ENCODE measurements at regions not wholly inside any gene's neighbourhood (a gene's known extent, or its start where the extent isn't known, plus 50 kb on each side); places are given as distances from the start of the nearest gene placed in this dataset.
"Not testable (repeated sequence)": the region's sequence is repeated elsewhere in the genome, so short reads cannot be mapped to it uniquely, and the experiment has no call there.

DNA sequence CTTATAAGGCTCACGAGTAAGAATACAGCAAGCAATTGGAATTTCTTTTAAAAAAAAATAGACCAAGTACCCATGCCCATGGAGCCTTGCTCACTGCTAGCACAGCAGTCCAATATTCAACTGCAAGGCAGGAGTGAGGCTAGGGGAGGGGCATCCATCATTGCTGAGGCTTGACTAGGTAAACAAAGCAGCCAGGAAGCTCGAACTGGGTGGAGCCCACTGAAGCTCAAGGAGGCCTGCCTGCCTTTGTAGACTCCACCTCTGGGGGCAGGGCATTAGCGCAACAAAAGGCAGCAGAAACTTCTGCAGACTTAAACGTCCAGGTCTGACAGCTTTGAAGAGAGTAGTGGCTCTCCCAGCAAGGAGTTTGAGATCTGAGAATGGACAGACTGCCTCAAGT is 84.0 kb upstream of the STEAP1 start:
- not testable (repeated sequence) for DNase-seq (ENCODE audit: low spot score)

DNA sequence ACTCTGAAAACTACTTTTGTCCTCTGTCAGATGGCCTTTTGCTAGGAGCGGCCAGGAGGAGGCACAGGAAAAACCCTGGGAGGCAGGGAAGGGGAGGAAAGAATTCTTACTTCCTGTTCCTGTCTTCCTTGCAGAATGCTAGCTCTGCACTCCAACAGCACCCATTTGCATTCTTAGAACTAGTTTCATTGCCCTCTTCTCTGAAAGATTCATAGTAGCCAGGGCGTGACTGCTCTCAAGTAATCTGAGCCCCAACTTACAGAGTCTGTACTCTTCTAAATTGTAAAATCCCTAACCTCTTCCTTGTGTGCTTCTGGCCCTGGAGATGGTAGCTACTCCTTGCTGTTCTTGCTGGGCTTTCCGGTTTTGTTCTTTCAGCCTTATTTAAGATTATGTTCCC is 75.3 kb upstream of the STEAP1 start:
- no peak for DNase-seq (ENCODE audit: low spot score)

DNA sequence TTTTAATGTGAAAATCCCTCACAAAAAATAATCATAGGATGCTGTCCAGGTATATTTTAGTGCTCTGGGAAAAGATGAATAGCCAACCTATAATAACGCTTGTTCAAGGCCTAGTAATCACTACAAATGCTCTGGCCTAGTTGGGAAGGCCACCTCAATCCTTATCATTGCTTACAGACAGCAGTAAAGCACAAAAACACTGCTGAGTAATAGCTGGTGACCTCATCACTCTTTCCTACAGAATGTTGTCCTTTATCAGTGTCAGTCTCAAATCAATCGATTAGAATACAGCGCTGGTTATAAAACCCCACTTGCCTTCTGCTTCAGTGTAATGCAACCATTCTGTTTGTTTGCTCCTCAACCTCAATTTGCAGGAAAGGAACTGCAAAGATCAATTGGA is 72.6 kb upstream of the STEAP1 start:
- no peak for DNase-seq (ENCODE audit: low spot score)

DNA sequence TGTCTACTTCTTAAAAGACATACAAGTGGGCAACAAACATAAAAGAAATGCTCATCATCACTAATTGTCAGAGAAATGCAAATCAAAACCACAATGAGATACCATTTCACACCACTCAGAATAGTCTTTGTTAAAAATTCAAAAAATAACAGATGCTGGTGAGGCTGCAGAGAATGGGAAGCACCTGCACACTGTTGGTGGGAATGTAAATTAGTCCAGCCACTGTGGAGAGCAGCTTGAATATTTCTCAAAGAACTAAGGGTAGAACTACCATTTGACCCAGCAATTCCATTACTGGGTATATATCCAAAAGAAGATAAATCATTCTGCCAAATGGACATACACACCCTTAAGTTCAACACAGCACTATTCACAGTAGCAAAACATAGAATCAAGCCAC is 61.8 kb upstream of the STEAP1 start:
- DNase-seq (ENCODE audit: low spot score) = no peak

DNA sequence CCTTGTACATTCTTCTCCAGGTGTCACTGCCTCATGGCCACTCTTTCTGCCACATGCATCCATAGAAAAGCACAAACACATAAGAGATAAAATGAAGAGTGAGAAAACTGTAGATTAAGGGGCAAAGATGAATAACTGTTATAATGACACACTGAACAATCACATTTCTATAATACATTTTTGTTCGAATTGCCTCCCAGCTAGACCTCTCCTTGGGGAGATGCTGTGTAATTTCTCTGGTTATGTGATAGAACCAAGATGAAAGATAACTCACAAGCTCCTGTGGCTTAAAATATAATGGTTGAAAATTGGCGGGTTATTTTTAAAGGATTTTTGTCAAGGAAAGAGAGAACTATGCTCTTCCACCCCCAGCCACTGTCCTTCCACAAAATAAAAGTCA is 60.2 kb upstream of the STEAP1 start:
- no peak for DNase-seq (ENCODE audit: low spot score)
